ENCODE measurements at regions not wholly inside any gene's neighbourhood (a gene's known extent, or its start where the extent isn't known, plus 50 kb on each side); places are given as distances from the start of the nearest gene placed in this dataset.

GRCh38 chr6:144986271-144986670, 701.1 kb downstream of the UTRN start:
- DNase-seq = no peak

- no peak for DNase-seq
Observed at GRCh38 chr6:144989319-144990107, 704.4 kb downstream of the UTRN start.

GRCh38 chr6:144990784-144991183, 705.6 kb downstream of the UTRN start:
- DNase-seq = no peak

GRCh38 chr6:144993870-144994269, 708.7 kb downstream of the UTRN start:
- no peak for DNase-seq

- DNase-seq = no peak
Observed at GRCh38 chr6:144997996-144998395, 712.9 kb downstream of the UTRN start.

GRCh38 chr6:144999127-144999526, 714.0 kb downstream of the UTRN start:
- no peak for DNase-seq

- DNase-seq = no peak
Observed at GRCh38 chr6:145003145-145003544, 718.0 kb downstream of the UTRN start.

GRCh38 chr6:145006914-145007313, 721.8 kb downstream of the UTRN start:
- no peak for DNase-seq

- no peak for DNase-seq
Observed at GRCh38 chr6:145008715-145009114, 723.6 kb downstream of the UTRN start.

GRCh38 chr6:145009711-145010110, 724.6 kb downstream of the UTRN start:
- no peak for DNase-seq

GRCh38 chr6:145012039-145012662, 723.2 kb downstream of the EPM2A start:
- DNase-seq = no peak

- no peak for DNase-seq
Observed at GRCh38 chr6:145015739-145016558, 719.4 kb downstream of the EPM2A start.

- no peak for DNase-seq
Observed at GRCh38 chr6:145017051-145017450, 718.3 kb downstream of the EPM2A start.

GRCh38 chr6:145017516-145017915, 717.8 kb downstream of the EPM2A start:
- no peak for DNase-seq

- DNase-seq = no peak
Observed at GRCh38 chr6:145018027-145018426, 717.3 kb downstream of the EPM2A start.

- DNase-seq = no peak
Observed at GRCh38 chr6:145020114-145020513, 715.2 kb downstream of the EPM2A start.

GRCh38 chr6:145020543-145020942, 714.8 kb downstream of the EPM2A start:
- no peak for DNase-seq

- DNase-seq = no peak
Observed at GRCh38 chr6:145022199-145022796, 713.0 kb downstream of the EPM2A start.

GRCh38 chr6:145023116-145023726, 712.1 kb downstream of the EPM2A start:
- no peak for DNase-seq

- DNase-seq = no peak
Observed at GRCh38 chr6:145025488-145025887, 709.8 kb downstream of the EPM2A start.

- DNase-seq = no peak
Observed at GRCh38 chr6:145026267-145026679, 709.0 kb downstream of the EPM2A start.

GRCh38 chr6:145028144-145028818, 707.0 kb downstream of the EPM2A start:
- DNase-seq = peak; percentile 12
